GM21737 (cell line): ENCODE measurements at regions not wholly inside any gene's neighbourhood (a gene's known extent, or its start where the extent isn't known, plus 50 kb on each side); places are given as distances from the start of the nearest gene placed in this dataset.

ENCODE experiments used
- ATAC-seq: cut with Tn5 transposase; IDR thresholded peaks from one replicate; pipeline ENCODE4 v1.9.1; 2021; ENCODE audit warnings: mild to moderate bottlenecking, moderate library complexity; ENCODE audit not compliant: unreplicated experiment

DNA sequence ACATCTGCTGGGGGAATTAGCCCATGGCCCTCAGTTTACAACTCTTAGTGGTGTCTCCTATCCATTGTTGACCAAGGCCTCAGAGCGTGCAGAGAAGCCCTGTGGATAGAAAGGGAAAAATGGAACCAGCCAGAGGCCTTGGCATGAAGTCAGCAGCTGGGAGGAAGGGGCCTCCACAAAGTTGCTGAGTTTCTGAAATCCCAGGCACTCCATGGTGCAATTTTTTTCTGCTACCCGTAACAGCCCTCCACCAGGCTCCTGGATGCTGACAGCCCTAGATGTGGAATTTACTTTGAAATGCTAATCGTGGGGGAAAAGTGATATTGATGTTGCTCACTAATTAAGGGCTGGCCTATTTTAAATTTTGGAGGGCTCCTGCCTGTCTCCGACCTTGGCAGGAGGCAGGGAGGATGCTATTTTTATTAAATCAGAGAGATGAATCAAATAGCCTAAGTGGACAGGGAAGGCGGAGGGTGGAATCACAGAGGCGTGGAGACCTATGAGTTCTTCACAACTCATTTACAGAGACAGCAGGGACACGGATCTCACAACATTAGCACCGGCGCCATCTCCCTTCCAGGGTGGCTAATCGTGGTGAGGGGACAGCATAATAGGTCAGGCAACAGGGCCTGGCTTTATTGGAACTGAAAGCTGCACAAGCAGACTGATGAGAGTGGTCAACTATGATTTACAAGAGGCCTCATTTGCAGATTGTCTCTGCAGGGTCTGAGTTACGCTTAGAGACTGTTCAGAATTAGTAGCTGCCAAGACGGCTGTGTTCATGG, 99.8 kb upstream of the WSCD2 start:
- no peak for ATAC-seq

DNA sequence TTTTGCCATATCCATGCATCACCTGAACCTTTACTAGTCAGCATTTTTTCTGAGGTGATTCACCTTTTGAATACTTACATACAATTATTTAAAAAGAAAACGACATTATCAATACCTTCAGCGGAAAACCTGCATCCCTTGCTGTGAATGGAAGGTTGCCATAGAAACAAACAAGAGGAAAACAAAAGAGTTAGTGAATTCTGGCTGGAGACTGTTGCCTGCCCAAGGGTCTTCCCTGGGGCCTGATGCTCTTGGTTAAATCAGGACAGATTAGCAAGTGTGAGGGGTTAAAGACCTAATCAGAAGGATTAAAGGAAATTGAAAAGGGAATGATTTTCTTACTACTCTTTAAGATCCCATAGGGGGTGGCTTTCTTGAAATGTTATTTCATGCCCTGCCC, 96.0 kb upstream of the WSCD2 start:
- ATAC-seq, result no peak

DNA sequence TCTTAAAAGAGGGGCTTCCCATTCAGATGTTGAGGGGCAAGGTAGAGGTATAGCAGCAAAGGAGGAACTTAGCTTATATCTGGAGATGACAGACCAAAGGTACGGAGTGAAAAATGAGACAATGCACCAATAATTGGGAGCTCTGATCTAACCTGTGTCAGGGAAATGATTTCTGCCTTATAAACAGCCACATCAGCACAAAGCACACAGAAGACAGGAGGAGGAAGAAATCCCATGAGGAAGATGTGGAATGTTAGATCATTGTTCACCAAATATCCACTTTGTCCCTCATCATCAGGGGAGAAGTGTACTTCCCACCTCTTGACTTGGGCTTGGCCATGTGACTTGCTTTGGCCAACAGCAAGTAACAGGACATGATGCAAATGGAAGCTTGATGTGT, 93.7 kb upstream of the WSCD2 start:
- no peak for ATAC-seq

GRCh38 chr12:108037960-108038359, 91.1 kb upstream of the WSCD2 start:
- ATAC-seq, result no peak

GRCh38 chr12:108039794-108040193, 89.3 kb upstream of the WSCD2 start:
- ATAC-seq, result no peak

DNA sequence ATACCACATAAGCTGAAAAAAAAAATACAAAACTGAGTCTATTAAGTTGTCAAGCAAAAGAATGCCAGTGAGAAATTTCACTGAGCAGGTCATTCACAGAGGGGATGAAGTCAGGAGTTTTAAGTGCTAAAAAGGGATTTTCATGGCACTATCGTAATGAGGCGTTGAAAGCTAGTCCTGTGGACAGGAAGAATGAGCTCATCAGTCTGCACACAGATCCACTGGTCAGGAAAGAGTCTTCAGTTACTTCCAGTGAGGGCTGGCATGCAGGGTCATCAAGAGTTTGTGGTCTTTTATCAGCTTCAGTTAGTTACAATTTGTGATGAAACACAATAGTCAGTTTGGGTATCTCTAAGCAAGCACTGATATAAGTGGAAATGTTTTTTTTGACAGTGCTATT, 88.1 kb upstream of the WSCD2 start:
- no peak for ATAC-seq

GRCh38 chr12:108043286-108043685, 85.8 kb upstream of the WSCD2 start:
- no peak for ATAC-seq

GRCh38 chr12:108043750-108044533, 85.1 kb upstream of the WSCD2 start:
- no peak for ATAC-seq

DNA sequence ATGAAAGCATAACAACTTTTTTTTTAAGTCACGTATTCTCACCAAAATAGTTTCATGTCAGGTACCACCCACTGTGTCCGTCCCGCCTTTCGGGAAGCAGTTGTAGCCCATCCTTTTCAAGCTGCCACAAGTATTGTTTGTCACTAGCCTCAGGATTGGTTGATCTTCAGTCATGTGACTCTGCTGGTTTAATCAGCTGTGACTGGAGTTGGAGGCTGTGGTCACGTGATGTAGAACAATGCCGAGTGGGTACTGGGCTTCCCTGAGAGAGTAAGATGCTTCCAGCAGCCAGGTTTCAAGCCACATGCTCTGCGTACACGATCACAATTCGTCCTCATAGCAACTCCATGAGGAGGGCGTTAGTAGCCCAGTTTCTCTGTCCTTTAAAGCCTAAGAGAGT, 83.0 kb upstream of the WSCD2 start:
- no peak for ATAC-seq

GRCh38 chr12:108046650-108047049, 82.4 kb upstream of the WSCD2 start:
- no peak for ATAC-seq

GRCh38 chr12:108047071-108047550, 82.0 kb upstream of the WSCD2 start:
- no peak for ATAC-seq

DNA sequence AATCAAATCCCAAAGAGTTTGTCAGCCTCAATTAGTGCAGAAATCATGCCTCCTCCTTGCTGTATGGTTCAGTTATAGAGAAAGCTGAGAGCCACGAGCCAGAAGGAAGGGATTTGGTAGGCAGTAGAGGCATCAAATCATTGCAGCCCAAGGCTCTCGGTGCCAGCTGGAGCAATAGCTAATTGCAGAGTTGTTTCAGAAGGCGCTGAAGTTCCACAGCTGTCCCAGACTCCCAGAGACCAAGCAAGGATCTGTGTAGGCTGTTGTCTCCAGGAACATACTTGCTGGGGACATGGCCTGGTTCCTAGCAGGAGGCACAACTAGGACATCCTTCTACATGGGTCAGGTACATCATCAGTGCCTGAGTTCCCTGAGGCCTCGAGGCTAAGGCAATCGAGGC, 80.4 kb upstream of the WSCD2 start:
- no peak for ATAC-seq

- no peak for ATAC-seq
Measured at GRCh38 chr12:108050696-108051095, 78.4 kb upstream of the WSCD2 start.

DNA sequence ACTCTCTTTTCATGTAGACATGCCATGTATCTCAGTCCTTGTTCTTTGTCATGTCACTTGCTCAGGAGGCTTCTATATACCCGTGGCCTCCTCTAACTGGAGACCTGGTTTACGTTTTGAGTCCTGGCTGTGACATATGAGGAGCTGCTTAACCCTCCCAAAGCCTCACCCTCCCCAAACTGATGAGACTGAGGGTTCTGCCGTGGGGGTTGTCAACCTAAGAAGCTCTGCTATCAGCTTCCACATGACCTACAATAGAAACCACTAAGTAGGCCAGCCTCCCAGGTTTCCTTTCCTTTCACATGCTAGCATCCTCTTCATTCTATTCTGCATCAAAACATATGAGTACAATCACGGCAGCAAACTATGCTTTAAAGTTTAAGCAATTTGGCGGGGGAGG, 76.8 kb upstream of the WSCD2 start:
- ATAC-seq, result no peak

GRCh38 chr12:108053512-108053911, 75.6 kb upstream of the WSCD2 start:
- ATAC-seq, result no peak

GRCh38 chr12:108054496-108054895, 74.6 kb upstream of the WSCD2 start:
- ATAC-seq, result no peak

GRCh38 chr12:108055141-108055540, 73.9 kb upstream of the WSCD2 start:
- ATAC-seq, result no peak

DNA sequence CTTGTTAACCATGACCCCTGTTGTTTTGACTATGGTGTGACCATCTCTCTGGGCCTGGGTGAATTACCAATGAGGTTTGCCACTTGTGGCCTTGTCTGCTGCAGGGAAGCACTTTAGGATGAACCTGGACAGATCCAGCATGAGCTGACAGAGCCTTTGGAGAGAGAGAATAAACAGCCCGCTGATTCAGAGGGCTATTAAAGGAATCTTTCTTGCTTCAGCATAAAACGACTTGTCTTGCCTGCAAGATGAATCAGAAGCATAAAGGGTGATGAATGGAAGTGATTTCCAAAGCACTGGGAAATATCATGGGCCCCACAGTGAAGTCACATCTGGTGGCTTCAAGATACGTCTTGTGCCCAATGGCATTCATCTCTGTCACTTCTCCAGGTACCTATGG, 69.0 kb upstream of the WSCD2 start:
- no peak for ATAC-seq

GRCh38 chr12:108060903-108061302, 68.2 kb upstream of the WSCD2 start:
- ATAC-seq, result no peak

- ATAC-seq, result no peak
Measured at GRCh38 chr12:108063192-108063591, 65.9 kb upstream of the WSCD2 start.

DNA sequence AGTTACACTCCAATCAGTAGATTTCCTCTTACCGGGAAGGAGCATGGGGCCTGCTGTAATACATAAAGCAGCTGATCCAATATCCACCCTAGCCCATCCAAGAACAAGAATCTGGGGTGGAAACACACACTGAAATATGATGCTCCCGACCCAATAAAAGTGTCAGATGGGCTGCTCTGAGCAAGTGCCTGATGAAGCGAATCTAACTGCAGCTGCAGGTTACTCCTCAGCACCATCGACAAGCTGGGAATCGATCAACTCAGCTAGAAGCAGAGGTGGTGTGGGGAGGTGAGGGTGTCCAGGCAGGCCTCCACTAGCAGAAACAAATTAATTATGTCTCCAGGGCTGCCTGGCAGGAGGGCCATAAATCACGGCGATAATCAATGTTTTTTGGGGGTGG, 64.0 kb upstream of the WSCD2 start:
- no peak for ATAC-seq
